Prostate gland (tissue), 2 donors: ENCODE measurements at regions not wholly inside any gene's neighbourhood (a gene's known extent, or its start where the extent isn't known, plus 50 kb on each side); places are given as distances from the start of the nearest gene placed in this dataset.

Experiments used
- DNase-seq: peaks from one replicate; pipeline ENCODE4 v3.0.0-alpha.2; 2019; ENCODE audit warnings: low spot score
- H3K27ac ChIP-seq, 2 donors: fragments of 200-600 bp; sonication (generic); 2 replicates each; pipeline ENCODE4 v1.5.1; 2017 to 2019
- H3K27me3 ChIP-seq: fragments of 200-600 bp; sonication (generic); replicated peaks from 2 replicates; pipeline ENCODE4 v1.5.1; 2019; ENCODE audit not compliant: insufficient read depth
- H3K36me3 ChIP-seq, 2 donors: fragments of 200-600 bp; sonication (generic); 1 replicate in 1 of 2; 2 replicates in 1 of 2; pipeline versions ENCODE4 v1.5.1 to v1.8.1; 2017 to 2019
- H3K4me1 ChIP-seq: fragments of 200-600 bp; sonication (generic); replicated peaks from 2 replicates; pipeline ENCODE4 v1.5.1; 2019
- H3K4me3 ChIP-seq, 2 donors: fragments of 200-600 bp; sonication (generic); 2 replicates each; pipeline ENCODE4 v1.5.1; 2017 to 2019
- H3K9me3 ChIP-seq: fragments of 200-600 bp; sonication (generic); 2 replicates; pipeline ENCODE4 v1.5.1; 2017
- POLR2A ChIP-seq: fragments of 450-650 bp; IDR thresholded peaks from one replicate; pipeline ENCODE4 v1.6.1; 2016; ENCODE audit warnings: antibody characterized with exemption, mild to moderate bottlenecking
- POLR2AphosphoS5 ChIP-seq: sonication (generic); formaldehyde crosslinking; IDR thresholded peaks from one replicate; pipeline ENCODE4 v1.6.1; 2017; ENCODE audit warnings: antibody characterized with exemption
- WGBS: methylation state at CpG from one replicate; pipeline ENCODE4 v1.1.5; 2018; 5-methylcytosine and 5-hydroxymethylcytosine counted together
- intact Hi-C: fragments of 100-400 bp; cut with DNase I; formaldehyde crosslinking; loops from one replicate; pipeline ENCODE4 v1.14.2; 2022
- TF ChIP-seq, protein P1 (sequence below), 4 experiments: fragments of 200-600 bp in 2 of 4; fragments of 450-650 bp in 2 of 4; sonication (generic) in 2 of 4; IDR thresholded peaks; 1 replicate in 3 of 4; 2 replicates in 1 of 4; pipeline ENCODE4 v1.5.1; 2016 to 2019; ENCODE audit warnings: antibody characterized with exemption in 4 of 4, mild to moderate bottlenecking in 2 of 4, moderate library complexity in 2 of 4

DNA sequence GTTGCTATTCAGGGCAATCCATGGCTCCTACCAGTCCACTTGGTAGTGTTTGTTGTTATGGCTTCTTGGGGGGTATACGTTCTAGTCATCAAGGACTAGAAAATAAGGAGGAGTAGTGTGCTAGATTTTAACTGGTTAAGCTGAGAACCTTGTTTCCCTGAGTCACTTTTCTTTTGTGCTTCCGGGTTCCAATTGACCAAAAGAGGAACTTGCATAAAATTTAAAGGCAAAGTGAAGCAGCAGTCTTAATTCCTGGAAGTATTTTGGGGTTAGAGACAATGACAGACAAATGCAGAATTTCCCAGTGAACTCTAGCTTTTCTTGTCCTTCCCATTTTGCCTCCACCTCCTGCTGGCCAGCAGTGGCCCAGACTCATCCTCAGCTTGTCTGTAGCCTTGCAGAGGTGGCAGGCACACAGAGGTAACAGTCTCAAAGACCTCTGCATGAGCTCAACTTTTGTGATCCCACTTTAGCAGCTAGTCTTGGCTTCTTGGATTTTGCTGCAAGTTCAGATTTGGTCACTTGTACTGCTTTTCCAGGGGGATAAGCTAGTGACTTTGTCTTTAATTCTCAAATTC lies 1105.8 kb upstream of the NXPH2 start:
- H3K9me3 ChIP-seq, result no peaks in the 10 kb centered on the region
- TF ChIP-seq POLR2A (no peak), POLR2AphosphoS5 (no peak)
- TF ChIP-seq, protein P1, sequence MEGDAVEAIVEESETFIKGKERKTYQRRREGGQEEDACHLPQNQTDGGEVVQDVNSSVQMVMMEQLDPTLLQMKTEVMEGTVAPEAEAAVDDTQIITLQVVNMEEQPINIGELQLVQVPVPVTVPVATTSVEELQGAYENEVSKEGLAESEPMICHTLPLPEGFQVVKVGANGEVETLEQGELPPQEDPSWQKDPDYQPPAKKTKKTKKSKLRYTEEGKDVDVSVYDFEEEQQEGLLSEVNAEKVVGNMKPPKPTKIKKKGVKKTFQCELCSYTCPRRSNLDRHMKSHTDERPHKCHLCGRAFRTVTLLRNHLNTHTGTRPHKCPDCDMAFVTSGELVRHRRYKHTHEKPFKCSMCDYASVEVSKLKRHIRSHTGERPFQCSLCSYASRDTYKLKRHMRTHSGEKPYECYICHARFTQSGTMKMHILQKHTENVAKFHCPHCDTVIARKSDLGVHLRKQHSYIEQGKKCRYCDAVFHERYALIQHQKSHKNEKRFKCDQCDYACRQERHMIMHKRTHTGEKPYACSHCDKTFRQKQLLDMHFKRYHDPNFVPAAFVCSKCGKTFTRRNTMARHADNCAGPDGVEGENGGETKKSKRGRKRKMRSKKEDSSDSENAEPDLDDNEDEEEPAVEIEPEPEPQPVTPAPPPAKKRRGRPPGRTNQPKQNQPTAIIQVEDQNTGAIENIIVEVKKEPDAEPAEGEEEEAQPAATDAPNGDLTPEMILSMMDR (IDR thresholded peaks at IDR 0.05), result no peak
- H3K27me3 ChIP-seq, result no peaks in the 10 kb centered on the region
- H3K36me3 ChIP-seq, result no peaks in the 10 kb centered on the region
- H3K4me3 ChIP-seq, result no peak overlapping the region
- DNase-seq, result no peak
- 72% methylated on average over 2 of the region's 2 CpGs for WGBS
- H3K4me1 ChIP-seq, result no peaks in the 10 kb centered on the region
- intact Hi-C loops, result no loop called here
- H3K27ac ChIP-seq, result no peak overlapping the region

DNA sequence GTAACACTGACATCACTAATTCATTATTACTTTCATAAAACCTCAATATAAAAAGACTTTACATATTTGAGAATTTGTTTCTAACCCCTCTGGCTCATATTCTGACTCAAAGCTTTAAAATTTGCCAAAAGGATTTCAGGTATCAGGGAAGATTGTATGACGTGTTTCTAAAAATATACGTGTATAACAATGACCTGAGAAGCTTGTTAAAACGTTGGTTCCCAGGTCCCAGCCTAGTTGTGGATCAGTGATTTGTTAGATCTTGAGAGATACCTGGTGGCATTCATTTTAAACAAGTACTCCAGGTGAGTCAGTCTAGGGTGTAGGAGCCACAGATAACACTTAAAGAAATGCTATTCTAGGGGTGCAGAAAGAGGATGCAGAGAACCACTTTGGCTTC lies 1096.8 kb upstream of the NXPH2 start:
- Histone ChIP-seq H3K27ac (no peak overlapping the region), H3K36me3 (no peaks in the 10 kb centered on the region), H3K4me1 (no peaks in the 10 kb centered on the region), H3K27me3 (no peaks in the 10 kb centered on the region), H3K9me3 (no peaks in the 10 kb centered on the region), H3K4me3 (no peak overlapping the region)
- TF ChIP-seq, protein P1 (IDR thresholded peaks at IDR 0.05), result no peak
- TF ChIP-seq POLR2AphosphoS5, result no peak
- TF ChIP-seq POLR2A, result no peak
- intact Hi-C loops, result no loop called here
- DNase-seq, result no peak
- 51% methylated on average over 3 of the region's 3 CpGs for WGBS

DNA sequence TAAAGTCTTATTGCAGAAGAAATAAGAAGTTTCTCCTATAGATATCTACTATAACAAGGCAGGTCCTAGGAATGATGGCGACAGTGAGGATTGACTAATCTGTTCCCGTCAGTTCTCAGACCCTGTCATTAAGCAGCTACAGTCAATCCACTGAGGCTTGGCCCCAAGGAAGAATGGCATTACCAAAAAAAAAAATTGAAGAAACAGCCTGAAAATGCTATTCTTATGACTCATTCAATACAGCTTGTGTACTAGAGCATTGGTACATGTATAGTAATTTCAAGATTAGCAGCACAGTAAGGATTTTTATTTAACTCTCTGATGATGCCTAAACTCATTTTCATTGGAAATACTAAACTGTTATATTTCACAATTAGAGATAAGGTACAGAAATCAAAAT lies 1096.1 kb upstream of the NXPH2 start:
- Histone ChIP-seq H3K36me3 (no peaks in the 10 kb centered on the region), H3K9me3 (no peaks in the 10 kb centered on the region), H3K27me3 (no peaks in the 10 kb centered on the region), H3K4me3 (no peak overlapping the region), H3K4me1 (no peaks in the 10 kb centered on the region), H3K27ac (no peak overlapping the region)
- DNase-seq, result no peak
- TF ChIP-seq, protein P1 (IDR thresholded peaks at IDR 0.05), result no peak
- TF ChIP-seq POLR2AphosphoS5 (no peak), POLR2A (no peak)
- 95% methylated on average over 2 of the region's 2 CpGs for WGBS
- intact Hi-C loops, result no loop called here

DNA sequence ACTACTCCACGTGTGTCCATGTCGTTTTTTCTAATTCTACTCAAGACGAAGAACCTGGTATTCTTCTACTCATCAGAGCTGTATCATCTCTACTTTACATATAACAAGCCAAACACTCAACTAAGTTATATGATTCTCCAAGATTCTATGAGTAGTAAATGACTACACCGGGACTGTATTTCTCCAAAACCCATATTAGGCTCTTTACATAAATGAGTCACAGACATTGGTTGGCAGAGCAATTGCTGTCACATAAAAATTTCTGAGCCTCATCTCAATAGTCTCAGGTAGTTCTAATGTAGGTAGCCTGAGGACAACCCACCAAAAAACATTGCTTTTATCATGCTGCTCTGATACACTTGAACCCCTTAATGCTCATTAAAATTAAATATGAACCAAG lies 1092.3 kb upstream of the NXPH2 start:
- intact Hi-C loops, result no loop called here
- TF ChIP-seq, protein P1 (IDR thresholded peaks at IDR 0.05), result no peak
- no peak for TF ChIP-seq POLR2AphosphoS5
- no peak for TF ChIP-seq POLR2A
- H3K4me1 ChIP-seq, result no peaks in the 10 kb centered on the region
- no peaks in the 10 kb centered on the region for H3K36me3 ChIP-seq
- no peak for DNase-seq
- H3K27me3 ChIP-seq, result no peaks in the 10 kb centered on the region
- 91% methylated on average over 4 of the region's 4 CpGs for WGBS
- H3K27ac ChIP-seq, result no peak overlapping the region
- H3K9me3 ChIP-seq, result no peaks in the 10 kb centered on the region
- no peak overlapping the region for H3K4me3 ChIP-seq

DNA sequence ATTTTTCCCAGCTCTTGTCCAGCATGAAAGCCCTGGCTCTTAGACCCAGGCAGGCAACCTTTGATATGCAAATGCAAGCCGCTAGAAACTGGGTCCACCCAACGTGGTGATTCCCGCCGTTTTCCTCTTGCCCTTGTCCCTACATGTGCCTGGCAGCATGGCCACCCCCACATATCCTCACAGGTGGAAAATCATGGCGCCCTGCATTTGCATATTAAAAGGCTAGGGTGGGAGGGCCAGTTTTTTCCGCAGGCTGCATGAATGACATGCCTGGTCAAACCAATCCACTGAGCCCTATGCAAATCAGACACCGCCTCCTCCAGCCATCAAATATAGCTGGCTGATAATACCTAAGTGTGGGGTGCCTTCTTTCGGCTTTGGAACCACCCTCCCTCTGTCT lies 1091.8 kb upstream of the NXPH2 start:
- 90% methylated on average over 8 of the region's 8 CpGs for WGBS
- H3K4me1 ChIP-seq, result no peaks in the 10 kb centered on the region
- no peaks in the 10 kb centered on the region for H3K27me3 ChIP-seq
- no peaks in the 10 kb centered on the region for H3K36me3 ChIP-seq
- TF ChIP-seq, protein P1 (IDR thresholded peaks at IDR 0.05), result no peak
- DNase-seq, result no peak
- intact Hi-C loops, result no loop called here
- no peak overlapping the region for H3K4me3 ChIP-seq
- no peak overlapping the region for H3K27ac ChIP-seq
- H3K9me3 ChIP-seq, result no peaks in the 10 kb centered on the region
